HCEC 1CT (cell line): ENCODE measurements at regions not wholly inside any gene's neighbourhood (a gene's known extent, or its start where the extent isn't known, plus 50 kb on each side); places are given as distances from the start of the nearest gene placed in this dataset.

Experiments used
- DNase-seq: peaks from one replicate; pipeline ENCODE4 v3.0.0-alpha.2; 2017

- no peak for DNase-seq
These were observed 118.8 kb upstream of the GALNT15 start for GRCh38 chr3:16055606-16056211.

- DNase-seq, result peak; percentile 42
These were observed 118.3 kb upstream of the GALNT15 start for GRCh38 chr3:16056217-16056616.

DNA sequence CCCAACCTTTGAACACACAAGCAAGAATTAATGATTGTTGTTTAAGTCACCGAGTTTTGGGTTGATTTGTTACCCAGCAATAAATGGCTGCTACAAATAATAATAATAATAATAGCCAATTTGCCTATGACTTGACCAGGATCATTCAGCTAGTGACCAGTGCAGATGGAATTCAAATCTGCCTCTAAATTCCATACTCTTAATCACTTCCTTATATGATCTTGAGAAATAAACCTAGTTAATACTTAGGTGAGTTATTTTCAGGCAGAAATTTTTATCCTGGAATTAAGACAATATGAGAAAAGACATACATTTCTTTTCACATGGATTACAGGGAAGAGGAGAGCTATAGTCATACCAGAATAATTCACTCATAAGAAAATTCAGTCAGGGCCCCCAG is 116.0 kb upstream of the GALNT15 start:
- peak; percentile 73 for DNase-seq

DNA sequence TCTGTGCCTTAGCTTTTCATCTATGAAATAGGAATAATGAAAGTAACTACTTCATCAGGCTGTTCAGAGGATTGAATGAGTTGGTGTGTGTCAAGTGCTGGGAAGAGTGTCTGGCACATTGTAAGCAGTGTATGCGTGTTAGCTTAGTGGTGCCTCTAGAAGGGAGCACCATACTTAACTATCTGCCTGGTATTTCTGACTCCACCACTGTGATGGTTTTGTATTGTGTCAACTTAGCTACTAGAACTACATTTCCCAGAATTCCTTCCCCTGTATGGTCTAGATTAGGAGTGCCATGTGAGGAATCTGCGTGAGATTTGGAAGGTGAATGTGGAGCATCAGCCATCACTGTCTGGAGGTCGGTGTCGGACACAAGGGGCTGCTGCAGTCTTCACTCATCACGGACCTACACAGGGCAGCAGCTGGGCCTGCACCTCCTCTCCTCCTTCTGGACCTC is 115.4 kb upstream of the GALNT15 start:
- DNase-seq, result peak; percentile 55

DNA sequence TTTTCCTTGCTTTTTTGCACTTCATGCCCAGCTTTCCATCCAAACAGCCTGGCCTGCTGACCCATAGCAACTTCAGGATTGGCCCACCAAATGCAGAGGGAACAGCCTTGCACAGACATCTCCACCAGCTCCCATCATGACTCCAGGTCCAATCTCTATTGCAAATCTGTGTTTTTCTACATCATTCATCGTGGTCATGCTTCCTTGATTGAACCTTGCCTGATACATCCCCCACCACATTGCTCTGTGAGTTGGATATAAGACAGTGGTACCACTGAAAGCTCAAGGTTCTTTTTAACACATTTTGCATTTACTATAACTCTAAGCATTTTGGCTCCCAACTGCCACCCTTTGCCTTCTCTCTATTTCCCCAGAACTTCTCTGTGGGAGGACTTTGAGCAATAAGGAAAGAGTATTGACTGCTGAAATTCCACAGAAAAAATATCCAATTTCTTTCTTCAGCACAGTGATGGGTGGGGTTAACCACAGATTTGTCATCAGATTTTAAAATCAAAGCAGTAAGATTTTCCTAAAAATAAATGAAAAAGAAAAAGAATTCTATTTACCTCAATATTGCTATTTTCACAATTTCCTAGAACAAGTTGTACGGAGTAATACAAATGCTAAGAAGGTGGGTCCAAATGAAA is 114.6 kb upstream of the GALNT15 start:
- no peak for DNase-seq

GRCh38 chr3:16060358-16060852 is 114.1 kb upstream of the GALNT15 start:
- DNase-seq, result peak; percentile 100

GRCh38 chr3:16060945-16061344 is 113.5 kb upstream of the GALNT15 start:
- peak; percentile 93 for DNase-seq

- DNase-seq, result peak; percentile 52
These were observed 113.0 kb upstream of the GALNT15 start for GRCh38 chr3:16061491-16061890.

DNA sequence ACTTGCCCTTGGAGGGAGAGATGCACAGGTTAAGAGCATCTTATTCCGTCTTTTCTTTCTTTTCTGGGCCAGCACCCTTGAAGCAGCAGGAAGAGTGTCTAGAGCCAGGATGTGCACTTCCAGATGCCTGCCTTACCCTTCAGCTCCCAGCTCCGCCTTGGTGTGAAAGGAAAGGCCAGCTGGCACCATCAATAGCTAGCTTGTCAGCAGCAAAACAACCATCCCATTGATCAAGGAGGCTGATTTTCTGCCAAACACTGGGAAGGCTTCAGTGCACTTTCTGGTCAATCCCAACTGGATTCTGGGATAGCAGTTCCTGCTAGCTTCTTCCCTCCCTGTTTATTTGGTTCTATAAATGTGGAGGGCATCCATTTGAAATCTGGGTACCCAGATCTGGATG is 110.9 kb upstream of the GALNT15 start:
- no peak for DNase-seq

DNA sequence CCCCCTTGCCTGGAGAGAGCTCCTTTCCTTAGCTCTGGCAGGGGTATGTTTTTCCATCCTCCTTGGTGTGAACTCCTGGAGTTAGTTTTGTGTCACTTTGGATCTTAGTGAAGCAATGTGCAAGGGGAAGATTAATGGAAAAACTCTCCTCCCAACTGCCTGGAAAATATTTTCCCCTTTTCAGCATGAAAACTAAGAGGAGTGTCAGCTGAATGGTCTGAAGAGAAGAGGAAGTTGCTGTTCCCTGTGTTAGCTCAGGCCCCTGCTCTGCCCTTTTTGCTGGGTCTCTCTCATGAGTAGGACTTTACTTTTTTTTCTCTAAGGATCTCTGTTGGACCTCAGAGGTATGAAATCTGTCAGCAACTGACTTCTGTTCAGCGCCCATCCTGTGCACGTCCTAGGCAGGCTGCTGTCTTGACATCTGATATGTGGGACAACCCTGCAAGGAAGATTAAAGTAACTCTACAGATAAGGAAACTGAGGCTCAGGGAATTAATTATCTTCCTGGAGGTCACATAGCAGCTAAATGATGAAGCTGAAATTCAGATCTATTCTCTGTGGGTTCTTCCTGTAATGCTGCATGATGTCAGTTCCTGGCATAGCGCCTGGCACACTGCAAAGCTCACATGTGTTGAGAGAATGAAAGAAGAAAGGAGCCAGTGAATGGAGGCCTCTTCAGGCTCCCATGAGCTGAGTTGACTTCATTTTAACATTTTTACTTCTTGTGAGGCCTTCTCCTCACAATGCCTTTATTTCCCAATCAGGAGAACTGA is 109.7 kb upstream of the GALNT15 start:
- DNase-seq, result peak; percentile 85

DNA sequence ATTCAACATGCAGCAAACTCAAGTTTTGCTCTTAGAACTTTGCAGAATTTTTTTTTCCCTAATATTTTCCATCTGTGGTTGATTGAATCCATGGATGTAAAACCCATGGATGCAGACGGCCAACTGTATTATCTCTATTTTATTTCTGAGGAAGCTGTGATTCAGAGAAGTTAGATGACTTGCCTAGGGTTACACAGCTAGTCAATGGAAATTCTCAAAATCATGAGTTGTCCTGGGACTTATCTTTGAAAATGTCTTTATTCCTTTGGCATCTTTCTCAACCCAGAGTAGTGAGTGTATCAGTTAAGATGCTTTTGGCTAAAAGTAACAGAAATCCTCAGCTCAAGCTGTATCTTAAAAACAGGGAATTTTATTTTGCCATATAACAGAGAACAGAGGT is 107.9 kb upstream of the GALNT15 start:
- no peak for DNase-seq

DNA sequence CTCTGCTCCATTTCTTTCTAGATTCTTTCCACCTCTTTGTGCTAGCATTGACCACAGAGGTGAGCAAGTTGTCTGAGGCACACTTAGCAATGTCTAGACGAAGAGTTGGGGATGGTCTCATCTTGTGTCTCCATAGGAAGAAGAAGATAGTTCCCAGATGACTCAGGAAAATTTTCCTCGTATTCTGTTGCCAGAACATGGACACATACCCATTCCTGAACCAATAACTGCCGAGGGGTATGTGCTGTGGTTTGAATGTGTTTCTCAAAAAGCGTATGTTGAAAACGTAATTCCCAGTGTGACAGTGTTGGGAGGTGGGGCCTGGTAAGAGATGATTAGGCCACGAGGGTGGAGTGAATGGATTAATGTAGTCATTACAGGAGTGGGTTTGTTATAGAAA is 107.5 kb upstream of the GALNT15 start:
- DNase-seq, result peak; percentile 75

DNA sequence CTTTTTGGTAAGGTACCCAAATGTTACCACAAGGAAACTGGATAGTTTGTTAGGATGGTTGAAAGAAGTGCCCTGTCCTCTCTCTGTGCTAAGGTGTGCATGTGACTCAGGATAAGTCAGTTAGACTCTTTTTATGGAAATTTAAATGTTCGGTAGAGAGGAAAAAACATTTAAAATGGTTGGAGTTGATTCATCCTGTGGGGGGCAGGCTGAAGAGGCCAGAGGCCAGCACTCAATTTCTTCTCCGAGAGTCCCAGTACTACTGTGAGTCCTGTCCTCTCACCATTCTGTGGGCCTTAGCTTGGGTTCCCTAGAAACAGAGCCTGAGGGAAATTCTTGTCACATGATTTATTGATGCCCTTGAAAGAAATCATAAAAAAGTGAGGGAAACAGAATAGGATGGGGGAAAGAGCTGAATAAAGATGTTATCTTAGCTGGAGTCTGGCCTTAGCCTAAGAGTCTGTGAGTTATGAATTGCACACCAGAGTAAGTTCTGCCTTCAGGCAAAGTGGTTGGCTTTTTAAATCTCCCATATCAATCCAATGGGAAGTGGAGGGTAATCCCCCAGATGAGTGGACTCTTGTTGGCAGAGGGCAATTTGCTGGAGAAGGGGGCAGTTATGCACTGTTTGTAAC is 106.5 kb upstream of the GALNT15 start:
- DNase-seq, result no peak

DNA sequence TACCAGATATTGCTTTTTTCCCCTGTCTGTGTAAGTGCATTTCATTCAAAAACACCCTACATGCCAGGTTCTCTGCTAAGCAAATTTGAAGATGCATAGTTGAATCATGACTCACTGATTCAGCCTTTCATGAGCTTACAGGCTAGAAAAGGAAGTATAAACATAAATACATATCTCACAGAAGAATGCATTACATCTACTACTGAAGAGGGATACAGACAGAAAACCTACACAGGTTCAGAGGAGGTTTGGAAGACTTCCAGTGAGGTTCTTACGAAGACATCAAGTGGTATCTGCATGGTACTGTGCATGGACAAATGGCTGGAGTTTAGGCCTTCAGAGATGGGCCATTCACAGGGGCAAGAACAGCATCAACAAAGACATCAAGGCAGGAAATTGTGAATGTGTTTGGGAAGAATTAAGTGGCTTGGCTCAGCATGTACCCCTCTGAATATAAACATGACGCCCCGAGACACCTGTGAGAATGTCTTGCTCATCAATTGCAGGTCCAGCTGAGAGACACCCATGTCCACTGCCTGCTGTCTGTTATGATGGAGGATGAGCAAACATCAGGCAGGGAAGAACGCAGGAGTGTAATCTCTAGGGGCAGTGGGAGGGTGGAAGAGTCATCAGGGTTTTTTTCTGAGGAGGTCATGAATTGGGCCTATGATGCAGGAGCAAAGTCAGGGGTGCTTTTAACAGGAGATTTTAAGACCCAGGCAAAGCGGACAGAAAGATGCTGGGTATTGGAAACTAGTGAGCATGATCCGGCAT is 105.1 kb upstream of the GALNT15 start:
- DNase-seq, result peak; percentile 94

- no peak for DNase-seq
These were observed 103.8 kb upstream of the GALNT15 start for GRCh38 chr3:16070707-16071106.

DNA sequence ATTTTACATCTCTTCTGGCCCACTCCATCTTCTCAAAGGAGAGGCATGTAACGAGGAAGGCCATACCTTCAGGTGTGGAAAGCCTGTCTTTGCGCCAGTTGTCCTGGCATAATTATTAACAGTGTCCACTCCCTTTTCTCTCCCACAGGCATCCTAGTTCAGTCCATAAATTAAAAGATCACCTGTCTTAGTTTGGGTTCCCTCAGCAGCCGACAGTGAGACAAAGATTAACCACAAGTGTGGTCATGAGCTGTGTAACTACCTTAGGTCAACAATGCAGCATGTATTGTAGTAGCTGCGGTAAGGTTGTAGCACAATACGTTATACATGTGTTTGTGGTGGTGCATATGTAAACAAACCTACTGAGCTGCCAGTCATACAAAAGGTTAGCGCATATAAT is 103.3 kb upstream of the GALNT15 start:
- no peak for DNase-seq

DNA sequence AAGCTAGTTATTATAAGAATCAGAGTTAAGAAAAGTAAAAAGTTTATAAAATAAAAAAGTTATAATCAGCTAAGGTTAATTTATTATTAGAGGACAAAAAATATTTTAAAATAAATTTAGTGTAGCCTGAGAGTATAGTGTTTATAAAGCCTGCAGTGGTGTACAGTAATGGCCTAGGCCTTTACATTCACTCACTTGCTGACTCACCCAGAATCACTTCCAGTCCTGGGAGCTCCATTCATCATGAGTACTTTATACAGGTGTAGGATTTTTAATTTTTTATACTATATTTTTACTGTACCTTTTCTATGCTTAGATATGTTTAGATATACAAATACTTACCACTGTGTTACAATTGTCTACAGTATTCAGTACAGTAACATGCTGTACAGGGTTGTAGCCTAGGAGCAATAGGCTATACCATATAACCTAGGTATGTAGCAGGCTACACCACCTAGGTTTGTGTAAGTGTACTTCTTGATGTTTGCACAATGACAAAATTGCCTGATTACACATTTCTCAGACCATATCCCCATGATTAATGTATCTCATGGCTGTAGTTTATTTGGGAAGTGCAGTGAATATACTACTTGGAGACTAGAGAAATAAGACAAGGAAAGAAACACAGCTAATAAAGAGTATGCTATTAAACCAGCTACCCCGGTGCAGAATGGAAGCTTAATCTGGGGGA is 101.9 kb upstream of the GALNT15 start:
- peak; percentile 76 for DNase-seq

GRCh38 chr3:16073203-16073602 is 101.3 kb upstream of the GALNT15 start:
- DNase-seq, result no peak

DNA sequence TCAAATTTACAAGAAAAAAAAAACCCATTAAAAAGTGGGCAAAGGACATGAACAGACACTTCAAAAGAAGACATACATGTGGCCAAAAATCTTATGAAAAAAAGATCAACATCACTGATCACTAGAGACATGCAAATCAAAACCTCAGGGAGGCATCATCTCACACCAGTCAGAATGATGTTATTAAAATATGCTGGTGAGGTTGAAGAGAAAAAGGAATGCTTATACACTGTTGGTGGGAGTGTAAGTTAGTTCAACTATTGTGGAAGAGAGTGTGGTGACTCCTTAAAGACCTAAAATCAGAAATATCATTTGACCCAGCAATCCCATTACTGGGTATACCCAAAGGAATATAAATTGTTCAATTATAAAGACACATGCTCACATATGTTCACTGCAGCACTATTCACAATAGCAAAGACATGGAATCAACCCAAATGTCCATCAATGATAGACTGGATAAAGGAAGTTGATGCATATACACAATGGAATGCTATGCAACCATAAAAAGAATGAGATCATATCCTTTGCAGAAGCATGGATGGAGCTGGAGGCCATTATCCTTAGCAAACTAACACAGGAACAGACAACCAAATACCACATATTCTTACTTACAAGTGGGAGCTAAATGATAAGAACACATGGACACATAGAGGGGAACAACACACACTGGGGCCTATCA is 100.3 kb upstream of the GALNT15 start:
- DNase-seq, result peak; percentile 80

- DNase-seq, result no peak
These were observed 98.8 kb upstream of the GALNT15 start for GRCh38 chr3:16075647-16076046.

- no peak for DNase-seq
These were observed 97.9 kb upstream of the GALNT15 start for GRCh38 chr3:16076564-16076963.
